AG10803 (cell line): ENCODE measurements at regions not wholly inside any gene's neighbourhood (a gene's known extent, or its start where the extent isn't known, plus 50 kb on each side); places are given as distances from the start of the nearest gene placed in this dataset.

Source experiments
- DNase-seq: peaks from one replicate; pipeline ENCODE4 v3.0.0; 2010; ENCODE audit warnings: low read depth
- H3K4me3 ChIP-seq: 2 replicates; pipeline ENCODE4 v1.5.1; 2011; ENCODE audit warnings: mild to moderate bottlenecking, low read length, control low read depth
- TF ChIP-seq, protein P1 (sequence below): conservative IDR thresholded peaks from 2 replicates; pipeline ENCODE4 v1.5.1; 2011; ENCODE audit warnings: mild to moderate bottlenecking, low read length, control low read depth, inconsistent platforms

DNA sequence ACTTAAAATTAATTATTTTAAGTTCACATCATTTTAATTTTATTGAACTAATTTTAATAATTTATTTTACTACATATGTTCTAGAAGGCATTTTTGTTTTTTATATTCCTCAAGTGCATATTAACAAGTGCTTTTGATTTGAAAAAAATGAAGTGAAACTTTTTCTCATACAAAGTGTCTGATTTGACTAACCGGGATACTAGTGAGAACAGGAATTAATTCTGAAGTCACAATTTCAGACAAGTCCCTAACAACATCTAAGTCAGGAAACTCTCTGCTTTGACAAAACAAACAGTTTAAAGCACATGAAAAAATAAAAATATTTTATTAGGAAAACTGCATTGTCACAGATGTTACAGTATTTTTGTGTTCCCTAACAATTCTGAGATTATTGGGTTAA lies 1166.3 kb upstream of the CITED2 start:
- no peak for DNase-seq
- H3K4me3 ChIP-seq: no peak overlapping the region

DNA sequence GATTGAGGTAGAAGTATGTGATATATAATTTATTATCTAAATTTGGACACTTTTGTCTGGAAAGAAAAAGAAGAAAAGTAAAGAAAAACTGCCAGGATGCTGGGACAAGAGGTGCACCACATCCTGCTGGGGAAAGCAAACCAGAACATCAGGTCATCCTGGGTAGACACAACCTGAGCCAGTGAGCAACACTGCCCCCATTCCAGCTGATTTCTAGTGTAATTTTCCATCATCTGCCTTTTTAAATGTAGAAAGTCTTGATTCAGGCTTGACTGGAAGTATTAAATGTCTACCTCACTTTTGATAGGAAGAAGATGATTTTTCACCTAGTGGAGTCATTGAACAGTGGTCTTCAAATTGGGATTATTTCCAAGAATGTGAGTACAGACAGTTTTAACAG lies 1164.5 kb upstream of the CITED2 start:
- DNase-seq: peak; percentile 65
- no peak overlapping the region for H3K4me3 ChIP-seq
- TF ChIP-seq, protein P1, sequence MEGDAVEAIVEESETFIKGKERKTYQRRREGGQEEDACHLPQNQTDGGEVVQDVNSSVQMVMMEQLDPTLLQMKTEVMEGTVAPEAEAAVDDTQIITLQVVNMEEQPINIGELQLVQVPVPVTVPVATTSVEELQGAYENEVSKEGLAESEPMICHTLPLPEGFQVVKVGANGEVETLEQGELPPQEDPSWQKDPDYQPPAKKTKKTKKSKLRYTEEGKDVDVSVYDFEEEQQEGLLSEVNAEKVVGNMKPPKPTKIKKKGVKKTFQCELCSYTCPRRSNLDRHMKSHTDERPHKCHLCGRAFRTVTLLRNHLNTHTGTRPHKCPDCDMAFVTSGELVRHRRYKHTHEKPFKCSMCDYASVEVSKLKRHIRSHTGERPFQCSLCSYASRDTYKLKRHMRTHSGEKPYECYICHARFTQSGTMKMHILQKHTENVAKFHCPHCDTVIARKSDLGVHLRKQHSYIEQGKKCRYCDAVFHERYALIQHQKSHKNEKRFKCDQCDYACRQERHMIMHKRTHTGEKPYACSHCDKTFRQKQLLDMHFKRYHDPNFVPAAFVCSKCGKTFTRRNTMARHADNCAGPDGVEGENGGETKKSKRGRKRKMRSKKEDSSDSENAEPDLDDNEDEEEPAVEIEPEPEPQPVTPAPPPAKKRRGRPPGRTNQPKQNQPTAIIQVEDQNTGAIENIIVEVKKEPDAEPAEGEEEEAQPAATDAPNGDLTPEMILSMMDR: peak; percentile 26; the same call in 1 of the 2 replicates

More for the DNA sequence above, 1166.3 kb upstream of the CITED2 start:
- TF ChIP-seq, protein P1: no peak

DNA sequence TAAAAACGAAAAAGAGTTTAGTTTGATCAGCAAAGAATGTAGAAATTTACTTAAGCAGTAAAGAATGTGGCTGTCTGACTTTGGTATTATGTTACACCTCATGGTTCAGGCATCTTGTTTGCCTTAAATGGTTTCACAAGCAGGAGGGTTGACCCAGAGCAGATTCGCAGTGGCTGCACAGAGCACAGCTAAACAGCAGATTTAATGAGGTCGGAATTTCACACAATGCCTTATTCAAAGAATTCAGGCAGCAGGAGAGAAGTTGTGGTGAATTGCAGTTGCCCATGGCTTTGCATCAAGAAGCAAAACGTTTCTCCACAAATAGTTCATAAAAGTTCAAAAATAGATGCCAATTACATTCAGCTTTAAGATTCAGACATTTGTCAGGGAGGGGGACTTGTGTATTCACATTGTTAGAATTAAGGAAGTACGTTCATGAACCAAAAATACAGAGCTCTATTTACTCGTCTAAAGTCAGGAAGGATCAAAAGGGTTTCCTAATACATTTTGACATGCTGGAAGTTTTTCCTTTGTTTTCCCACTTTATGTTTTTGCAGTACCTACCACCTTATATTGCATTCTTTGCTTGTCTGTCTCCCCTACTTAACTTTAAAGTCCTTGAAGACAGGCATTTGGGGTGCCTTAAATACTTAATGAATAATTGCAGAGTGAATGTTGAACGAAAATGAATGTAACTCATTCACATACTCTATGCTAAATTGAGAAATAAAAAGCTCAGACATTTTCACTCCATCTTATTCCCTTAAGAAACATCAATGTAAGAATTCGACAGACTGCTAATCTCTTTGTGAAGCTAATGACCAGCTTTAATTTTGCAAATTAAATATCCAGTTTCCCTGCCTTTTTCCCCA lies 1163.6 kb upstream of the CITED2 start:
- H3K4me3 ChIP-seq: no peak overlapping the region
- TF ChIP-seq, protein P1: no peak
- DNase-seq: peak; percentile 100

DNA sequence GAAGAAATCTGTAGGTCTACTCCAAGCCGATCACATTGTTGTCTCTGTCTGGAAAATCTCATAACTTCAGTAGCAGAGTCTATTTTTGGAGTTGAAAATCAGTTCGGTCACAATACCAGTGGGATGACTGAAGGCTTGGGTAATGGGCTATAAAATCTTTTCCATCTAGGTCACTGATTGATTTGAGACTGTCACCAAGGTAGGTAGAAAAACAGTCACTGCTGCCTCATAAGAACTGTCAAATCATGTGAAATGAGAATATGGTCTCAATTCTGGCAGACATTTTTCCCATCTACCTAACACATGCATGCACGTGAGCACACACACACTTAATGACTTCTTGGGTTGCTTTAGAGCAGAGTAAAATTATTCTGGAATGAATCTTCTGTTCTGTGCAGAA lies 1162.8 kb upstream of the CITED2 start:
- H3K4me3 ChIP-seq: peak overlapping the region; percentile 10; the same call in 1 of the 2 replicates
- DNase-seq: no peak
- TF ChIP-seq, protein P1: no peak

DNA sequence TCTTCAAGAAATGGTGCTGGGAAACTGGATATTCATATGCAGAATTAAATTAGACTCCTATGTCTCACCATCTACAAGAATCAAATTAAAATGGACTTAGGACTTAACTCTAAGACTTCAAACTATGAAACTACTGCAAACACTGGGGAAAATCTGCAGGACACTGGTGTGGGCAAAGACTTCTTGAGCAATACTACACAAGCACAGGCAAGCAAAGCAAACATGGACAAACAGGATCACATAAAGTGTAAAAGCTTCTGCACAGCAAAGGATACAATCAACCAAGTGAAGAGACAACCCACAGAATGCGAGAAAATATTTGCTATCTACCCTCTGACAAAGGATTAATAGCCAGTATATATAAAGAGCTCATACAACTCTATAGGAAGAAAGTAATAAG lies 1161.1 kb upstream of the CITED2 start:
- TF ChIP-seq, protein P1: no peak
- H3K4me3 ChIP-seq: no peak overlapping the region
- DNase-seq: no peak

DNA sequence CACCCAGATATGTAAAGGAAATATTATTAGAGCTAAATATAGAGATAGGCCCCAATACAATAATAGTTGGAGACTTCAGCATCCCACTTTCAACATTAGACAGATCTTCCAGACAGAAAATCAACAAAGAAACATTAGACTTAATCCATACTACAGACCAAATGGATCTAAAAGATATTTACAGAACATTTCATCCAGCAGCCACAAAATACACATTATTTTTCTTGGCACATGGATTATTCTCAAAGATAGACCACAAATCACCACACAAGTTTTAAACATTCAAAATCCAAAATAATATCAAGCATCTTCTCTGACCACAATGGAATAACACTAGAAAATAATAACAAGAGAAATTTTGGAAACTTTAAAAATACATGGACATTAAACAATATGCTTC lies 1159.1 kb upstream of the CITED2 start:
- H3K4me3 ChIP-seq: no peak overlapping the region
- no peak for DNase-seq
- TF ChIP-seq, protein P1: no peak

DNA sequence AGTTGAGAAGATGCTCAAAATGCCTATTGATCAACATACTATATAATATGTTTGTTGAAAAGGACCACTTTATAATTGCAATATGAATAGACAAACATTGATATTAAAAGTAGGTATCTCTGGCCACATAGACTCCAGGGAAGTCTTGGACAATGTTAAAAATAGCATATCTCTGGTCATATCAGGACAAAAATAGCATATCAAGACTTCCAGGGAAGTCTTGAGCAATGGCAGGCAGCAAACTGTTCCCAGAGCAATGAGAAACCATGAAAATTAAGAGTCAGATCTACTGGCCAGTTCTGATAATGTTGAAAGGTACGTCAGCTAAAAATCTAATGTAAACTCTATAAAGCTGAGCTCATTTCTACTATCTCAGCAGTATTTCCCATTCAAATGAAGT lies 1130.3 kb upstream of the CITED2 start:
- TF ChIP-seq, protein P1: no peak
- H3K4me3 ChIP-seq: no peak overlapping the region
- DNase-seq: no peak
